Hepatocyte (in vitro differentiated cells): ENCODE measurements at regions not wholly inside any gene's neighbourhood (a gene's known extent, or its start where the extent isn't known, plus 50 kb on each side); places are given as distances from the start of the nearest gene placed in this dataset.

ENCODE experiments used
- DNase-seq: peaks from one replicate; pipeline ENCODE4 v3.0.0-alpha.2; 2016; ENCODE audit warnings: low spot score
- H2AFZ ChIP-seq: fragments of 200-600 bp; sonication (generic); 2 replicates; pipeline ENCODE4 v1.6.0; 2016; ENCODE audit warnings: antibody characterized with exemption, mild to moderate bottlenecking
- H3K27ac ChIP-seq: fragments of 200-600 bp; sonication (generic); 2 replicates; pipeline ENCODE4 v1.5.1; 2016; ENCODE audit warnings: mild to moderate bottlenecking
- H3K27me3 ChIP-seq: fragments of 200-600 bp; sonication (generic); 2 replicates; pipeline ENCODE4 v1.6.1; 2016
- H3K36me3 ChIP-seq: fragments of 200-600 bp; sonication (generic); replicated peaks from 2 replicates; pipeline ENCODE4 v1.5.1; 2016; ENCODE audit warnings: low read depth; ENCODE audit not compliant: insufficient read depth
- H3K4me1 ChIP-seq: fragments of 200-600 bp; sonication (generic); 2 replicates; pipeline ENCODE4 v1.5.1; 2016; ENCODE audit warnings: mild to moderate bottlenecking, moderate library complexity; ENCODE audit not compliant: insufficient read depth
- H3K4me2 ChIP-seq: fragments of 200-600 bp; sonication (generic); 2 replicates; pipeline ENCODE4 v1.6.0; 2016
- H3K4me3 ChIP-seq: fragments of 200-600 bp; sonication (generic); 2 replicates; pipeline ENCODE4 v1.5.1; 2016; ENCODE audit warnings: mild to moderate bottlenecking
- H3K79me2 ChIP-seq: fragments of 200-600 bp; sonication (generic); 2 replicates; pipeline ENCODE4 v1.6.0; 2017; ENCODE audit warnings: mild to moderate bottlenecking
- H3K9me2 ChIP-seq: fragments of 200-600 bp; sonication (generic); replicated peaks from 2 replicates; pipeline ENCODE4 v1.6.0; 2017; ENCODE audit warnings: mild to moderate bottlenecking; ENCODE audit not compliant: insufficient read depth
- H3K9me3 ChIP-seq: fragments of 200-600 bp; sonication (generic); 2 replicates; pipeline ENCODE4 v1.5.1; 2016; ENCODE audit warnings: low read depth, mild to moderate bottlenecking
- H4K20me1 ChIP-seq: fragments of 200-600 bp; sonication (generic); 2 replicates; pipeline ENCODE4 v1.6.0; 2016; ENCODE audit warnings: mild to moderate bottlenecking; ENCODE audit not compliant: insufficient read depth, poor library complexity, severe bottlenecking
- EZH2 ChIP-seq: fragments of 200-600 bp; sonication (generic); IDR thresholded peaks from 2 replicates; pipeline ENCODE4 v1.6.1; 2016; ENCODE audit warnings: antibody characterized with exemption, mild to moderate bottlenecking, borderline replicate concordance
- EZH2phosphoT487 ChIP-seq: fragments of 200-600 bp; sonication (generic); IDR thresholded peaks from one replicate; pipeline ENCODE4 v1.6.1; 2018; ENCODE audit warnings: antibody characterized with exemption, mild to moderate bottlenecking, low read depth, moderate library complexity; ENCODE audit not compliant: unreplicated experiment, severe bottlenecking
- WGBS: methylation state at CpG from one replicate; pipeline ENCODE4 v1.1.6; 2016; ENCODE audit warnings: low lambda C conversion rate; ENCODE audit errors: missing lambda C conversion rate; 5-methylcytosine and 5-hydroxymethylcytosine counted together
- TF ChIP-seq, protein P1 (sequence below): fragments of 200-600 bp; sonication (generic); IDR thresholded peaks from 2 replicates; pipeline ENCODE4 v1.5.1; 2016; ENCODE audit warnings: antibody characterized with exemption, mild to moderate bottlenecking; ENCODE audit not compliant: poor library complexity

DNA sequence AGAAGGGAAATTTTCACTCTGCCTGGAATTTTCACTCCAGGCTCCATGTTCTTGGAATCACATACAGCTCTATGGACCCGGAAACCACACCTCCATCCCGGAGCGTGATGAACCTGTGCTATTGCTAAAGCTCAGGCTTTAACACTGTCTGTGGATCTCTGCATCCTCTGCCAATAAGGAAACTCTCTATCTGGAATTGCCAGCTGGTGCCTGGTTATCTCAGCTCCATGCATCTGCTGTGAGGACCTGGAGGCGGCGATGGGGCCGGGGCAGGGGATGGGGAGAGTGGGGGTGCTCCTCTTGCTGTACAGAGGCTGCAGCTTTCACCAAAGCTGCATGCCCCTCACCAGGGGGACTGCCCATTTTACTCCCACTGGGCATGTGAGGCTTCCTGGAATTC lies 754.0 kb upstream of the SOX11 start:
- no peaks in the 10 kb centered on the region for H3K9me2 ChIP-seq
- H3K9me3 ChIP-seq, result no peaks in the 10 kb centered on the region
- TF ChIP-seq, protein P1, sequence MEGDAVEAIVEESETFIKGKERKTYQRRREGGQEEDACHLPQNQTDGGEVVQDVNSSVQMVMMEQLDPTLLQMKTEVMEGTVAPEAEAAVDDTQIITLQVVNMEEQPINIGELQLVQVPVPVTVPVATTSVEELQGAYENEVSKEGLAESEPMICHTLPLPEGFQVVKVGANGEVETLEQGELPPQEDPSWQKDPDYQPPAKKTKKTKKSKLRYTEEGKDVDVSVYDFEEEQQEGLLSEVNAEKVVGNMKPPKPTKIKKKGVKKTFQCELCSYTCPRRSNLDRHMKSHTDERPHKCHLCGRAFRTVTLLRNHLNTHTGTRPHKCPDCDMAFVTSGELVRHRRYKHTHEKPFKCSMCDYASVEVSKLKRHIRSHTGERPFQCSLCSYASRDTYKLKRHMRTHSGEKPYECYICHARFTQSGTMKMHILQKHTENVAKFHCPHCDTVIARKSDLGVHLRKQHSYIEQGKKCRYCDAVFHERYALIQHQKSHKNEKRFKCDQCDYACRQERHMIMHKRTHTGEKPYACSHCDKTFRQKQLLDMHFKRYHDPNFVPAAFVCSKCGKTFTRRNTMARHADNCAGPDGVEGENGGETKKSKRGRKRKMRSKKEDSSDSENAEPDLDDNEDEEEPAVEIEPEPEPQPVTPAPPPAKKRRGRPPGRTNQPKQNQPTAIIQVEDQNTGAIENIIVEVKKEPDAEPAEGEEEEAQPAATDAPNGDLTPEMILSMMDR, result no peak
- no peak for TF ChIP-seq EZH2
- TF ChIP-seq EZH2phosphoT487, result no peak
- no peak for DNase-seq
- 69% methylated on average over 6 of the region's 6 CpGs for WGBS
- H2AFZ ChIP-seq, result no peak overlapping the region
- H3K4me2 ChIP-seq, result peak overlapping the region; percentile 36
- no peaks in the 10 kb centered on the region for H3K36me3 ChIP-seq
- no peak overlapping the region for H3K4me3 ChIP-seq
- peaks cover 10% of the 10 kb centered on the region for H3K4me1 ChIP-seq
- H3K79me2 ChIP-seq, result no peaks in the 10 kb centered on the region
- no peaks in the 10 kb centered on the region for H4K20me1 ChIP-seq
- no peaks in the 10 kb centered on the region for H3K27me3 ChIP-seq
- H3K27ac ChIP-seq, result no peak overlapping the region

DNA sequence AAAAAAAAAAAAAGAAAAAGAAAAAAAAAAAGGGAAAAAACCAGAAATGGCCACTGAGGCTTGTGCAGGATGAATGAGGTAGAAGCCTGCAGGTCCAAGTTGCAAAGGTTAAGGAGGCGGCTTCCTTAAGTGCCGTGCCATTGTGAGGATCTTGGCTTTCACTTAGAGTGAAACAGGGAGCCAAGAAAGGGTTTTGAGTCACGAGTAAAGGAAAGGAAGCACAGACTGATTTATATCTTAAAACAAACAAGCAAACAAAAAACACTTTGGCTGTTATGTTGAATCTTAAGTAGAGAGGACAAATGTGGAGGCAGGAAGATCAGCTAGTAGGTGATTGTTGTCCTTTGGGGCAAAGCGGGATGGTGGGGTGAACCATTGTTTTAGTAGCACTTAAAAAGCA lies 749.7 kb upstream of the SOX11 start:
- no peaks in the 10 kb centered on the region for H3K9me3 ChIP-seq
- H3K9me2 ChIP-seq, result no peaks in the 10 kb centered on the region
- WGBS, result 86% methylated on average over 4 of the region's 4 CpGs
- H3K27me3 ChIP-seq, result no peaks in the 10 kb centered on the region
- TF ChIP-seq, protein P1, result no peak
- TF ChIP-seq EZH2phosphoT487, result no peak
- no peak for TF ChIP-seq EZH2
- H3K4me2 ChIP-seq, result no peak overlapping the region
- no peaks in the 10 kb centered on the region for H4K20me1 ChIP-seq
- H3K36me3 ChIP-seq, result no peaks in the 10 kb centered on the region
- no peak overlapping the region for H2AFZ ChIP-seq
- H3K79me2 ChIP-seq, result no peaks in the 10 kb centered on the region
- H3K4me1 ChIP-seq, result peaks cover 10% of the 10 kb centered on the region
- H3K4me3 ChIP-seq, result no peak overlapping the region
- DNase-seq, result no peak
- H3K27ac ChIP-seq, result no peak overlapping the region

DNA sequence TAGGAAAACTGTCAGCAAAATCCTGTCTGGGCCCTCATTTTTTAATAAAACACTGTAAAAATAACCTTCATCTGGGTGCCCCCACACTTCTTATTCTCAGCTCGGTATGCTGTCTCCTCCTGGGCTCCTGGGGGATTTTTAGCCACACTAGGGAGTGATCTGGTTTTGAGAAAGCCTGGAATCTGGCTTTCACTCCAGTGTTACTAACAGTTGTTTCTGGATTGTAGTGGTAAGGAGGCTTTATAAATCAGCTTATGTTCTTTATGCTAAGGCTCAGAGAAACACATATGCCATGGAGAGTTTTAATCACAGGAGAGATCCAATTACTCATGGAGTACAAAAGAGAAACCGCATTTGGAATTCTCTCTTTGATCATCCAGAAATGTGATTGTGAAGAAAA lies 744.3 kb upstream of the SOX11 start:
- 66% methylated on average over 2 of the region's 2 CpGs for WGBS
- Histone ChIP-seq H3K9me3 (no peaks in the 10 kb centered on the region), H3K4me2 (no peak overlapping the region), H3K36me3 (no peaks in the 10 kb centered on the region), H2AFZ (no peak overlapping the region), H3K4me1 (no peaks in the 10 kb centered on the region), H3K4me3 (no peak overlapping the region), H3K79me2 (no peaks in the 10 kb centered on the region), H3K9me2 (no peaks in the 10 kb centered on the region), H4K20me1 (no peaks in the 10 kb centered on the region), H3K27me3 (no peaks in the 10 kb centered on the region), H3K27ac (no peak overlapping the region)
- DNase-seq, result no peak
- no peak for TF ChIP-seq EZH2
- TF ChIP-seq EZH2phosphoT487, result no peak
- TF ChIP-seq, protein P1, result no peak

- H3K9me2 ChIP-seq, result no peaks in the 10 kb centered on the region
- H3K4me3 ChIP-seq, result no peak overlapping the region
- H3K36me3 ChIP-seq, result no peaks in the 10 kb centered on the region
- H3K4me2 ChIP-seq, result no peak overlapping the region
- no peak overlapping the region for H2AFZ ChIP-seq
- TF ChIP-seq EZH2phosphoT487 (no peak), EZH2 (no peak)
- TF ChIP-seq, protein P1, result no peak
- H3K79me2 ChIP-seq, result no peaks in the 10 kb centered on the region
- H3K27ac ChIP-seq, result no peak overlapping the region
- 94% methylated on average over 4 of the region's 4 CpGs for WGBS
- no peaks in the 10 kb centered on the region for H3K9me3 ChIP-seq
- H3K4me1 ChIP-seq, result no peaks in the 10 kb centered on the region
- H4K20me1 ChIP-seq, result no peaks in the 10 kb centered on the region
- no peak for DNase-seq
- no peaks in the 10 kb centered on the region for H3K27me3 ChIP-seq
These were observed 740.8 kb upstream of the SOX11 start for GRCh38 chr2:4951368-4951767.
